PC-9 (cell line): ENCODE measurements at regions not wholly inside any gene's neighbourhood (a gene's known extent, or its start where the extent isn't known, plus 50 kb on each side); places are given as distances from the start of the nearest gene placed in this dataset.

Experiments used
- EZH2 ChIP-seq: fragments of 200-600 bp; sonication (generic); IDR thresholded peaks from 2 replicates; pipeline ENCODE4 v1.8.0; 2017; ENCODE audit warnings: antibody characterized with exemption, low read depth
- TF ChIP-seq, protein P1 (sequence below): fragments of 200-600 bp; sonication (generic); conservative IDR thresholded peaks from 2 replicates; pipeline ENCODE4 v1.6.1; 2017; ENCODE audit warnings: mixed run types, antibody characterized with exemption, mild to moderate bottlenecking, moderate library complexity

DNA sequence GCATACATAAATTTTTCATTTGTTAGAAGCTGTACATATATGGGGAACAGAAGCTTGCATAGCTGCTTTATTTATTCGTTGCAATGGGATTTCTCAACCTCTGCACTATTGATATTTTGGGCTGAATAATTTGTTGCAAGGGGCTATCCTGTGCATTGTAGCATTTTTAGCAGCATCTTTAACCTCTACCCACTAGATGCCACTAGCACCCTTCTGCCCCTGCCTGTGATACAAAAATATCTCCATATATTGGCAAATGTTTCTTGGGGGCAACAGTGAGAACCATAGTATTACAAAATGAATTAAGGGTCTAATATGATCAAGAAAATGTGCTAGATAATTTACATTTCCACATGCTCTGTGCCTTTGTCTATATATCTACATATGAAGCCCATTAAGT is 1401.0 kb downstream of the CDH11 start:
- TF ChIP-seq, protein P1, sequence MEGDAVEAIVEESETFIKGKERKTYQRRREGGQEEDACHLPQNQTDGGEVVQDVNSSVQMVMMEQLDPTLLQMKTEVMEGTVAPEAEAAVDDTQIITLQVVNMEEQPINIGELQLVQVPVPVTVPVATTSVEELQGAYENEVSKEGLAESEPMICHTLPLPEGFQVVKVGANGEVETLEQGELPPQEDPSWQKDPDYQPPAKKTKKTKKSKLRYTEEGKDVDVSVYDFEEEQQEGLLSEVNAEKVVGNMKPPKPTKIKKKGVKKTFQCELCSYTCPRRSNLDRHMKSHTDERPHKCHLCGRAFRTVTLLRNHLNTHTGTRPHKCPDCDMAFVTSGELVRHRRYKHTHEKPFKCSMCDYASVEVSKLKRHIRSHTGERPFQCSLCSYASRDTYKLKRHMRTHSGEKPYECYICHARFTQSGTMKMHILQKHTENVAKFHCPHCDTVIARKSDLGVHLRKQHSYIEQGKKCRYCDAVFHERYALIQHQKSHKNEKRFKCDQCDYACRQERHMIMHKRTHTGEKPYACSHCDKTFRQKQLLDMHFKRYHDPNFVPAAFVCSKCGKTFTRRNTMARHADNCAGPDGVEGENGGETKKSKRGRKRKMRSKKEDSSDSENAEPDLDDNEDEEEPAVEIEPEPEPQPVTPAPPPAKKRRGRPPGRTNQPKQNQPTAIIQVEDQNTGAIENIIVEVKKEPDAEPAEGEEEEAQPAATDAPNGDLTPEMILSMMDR, result no peak
- no peak for TF ChIP-seq EZH2
